NCI-H187 (cell line): ENCODE measurements at regions not wholly inside any gene's neighbourhood (a gene's known extent, or its start where the extent isn't known, plus 50 kb on each side); places are given as distances from the start of the nearest gene placed in this dataset.
"Not testable (repeated sequence)": the region's sequence is repeated elsewhere in the genome, so short reads cannot be mapped to it uniquely, and the experiment has no call there.

ENCODE experiments used
- DNase-seq, 2 experiments: peaks; one replicate each; lab custom pipeline; 2025; lab: John Stamatoyannopoulos, UW

GRCh38 chrX:38473701-38474100, 87.6 kb upstream of the TSPAN7 start:
- no peak for DNase-seq

GRCh38 chrX:38474543-38474942, 86.8 kb upstream of the TSPAN7 start:
- no peak for DNase-seq

- no peak for DNase-seq
Observed at GRCh38 chrX:38482183-38482582, 79.2 kb upstream of the TSPAN7 start.

GRCh38 chrX:38484607-38485498, 76.5 kb upstream of the TSPAN7 start:
- DNase-seq = peak; percentile 33 to 54

GRCh38 chrX:38489341-38489740, 72.0 kb upstream of the TSPAN7 start:
- DNase-seq = no peak

GRCh38 chrX:38494239-38494823, 67.0 kb upstream of the TSPAN7 start:
- no peak for DNase-seq

GRCh38 chrX:38499658-38500057, 61.7 kb upstream of the TSPAN7 start:
- DNase-seq = not testable (repeated sequence)

GRCh38 chrX:38500141-38500540, 61.2 kb upstream of the TSPAN7 start:
- DNase-seq = no peak

- DNase-seq = no peak
Observed at GRCh38 chrX:38500866-38501265, 60.5 kb upstream of the TSPAN7 start.

GRCh38 chrX:38505583-38505982, 55.8 kb upstream of the TSPAN7 start:
- DNase-seq = no peak
